ENCODE measurements at regions not wholly inside any gene's neighbourhood (a gene's known extent, or its start where the extent isn't known, plus 50 kb on each side); places are given as distances from the start of the nearest gene placed in this dataset.

DNA sequence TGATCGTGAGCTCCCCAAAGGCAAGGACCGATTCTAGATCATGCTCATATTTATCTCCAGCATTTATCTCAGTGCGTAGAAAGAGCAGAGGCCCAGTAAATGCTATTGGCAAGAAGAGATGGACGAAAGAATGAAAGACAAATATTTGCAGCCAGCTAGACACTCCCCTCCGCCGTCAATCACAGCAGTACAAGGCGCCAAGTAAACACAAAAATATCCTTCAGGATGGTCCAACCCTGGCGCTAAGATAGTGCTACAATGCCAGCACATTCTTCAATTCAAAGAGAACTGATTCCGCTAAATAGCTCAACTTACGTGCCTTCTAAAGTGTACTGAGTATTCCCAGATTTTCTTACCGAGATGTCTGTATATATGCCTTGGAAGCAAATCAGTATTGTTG, 114.5 kb downstream of the DDX53 start:
- no peak for TF ChIP-seq EZH2phosphoT487 (IDR thresholded peaks at IDR 0.05; ENCODE audit: borderline replicate concordance, low read depth, low read length)
- TF ChIP-seq, protein P1, sequence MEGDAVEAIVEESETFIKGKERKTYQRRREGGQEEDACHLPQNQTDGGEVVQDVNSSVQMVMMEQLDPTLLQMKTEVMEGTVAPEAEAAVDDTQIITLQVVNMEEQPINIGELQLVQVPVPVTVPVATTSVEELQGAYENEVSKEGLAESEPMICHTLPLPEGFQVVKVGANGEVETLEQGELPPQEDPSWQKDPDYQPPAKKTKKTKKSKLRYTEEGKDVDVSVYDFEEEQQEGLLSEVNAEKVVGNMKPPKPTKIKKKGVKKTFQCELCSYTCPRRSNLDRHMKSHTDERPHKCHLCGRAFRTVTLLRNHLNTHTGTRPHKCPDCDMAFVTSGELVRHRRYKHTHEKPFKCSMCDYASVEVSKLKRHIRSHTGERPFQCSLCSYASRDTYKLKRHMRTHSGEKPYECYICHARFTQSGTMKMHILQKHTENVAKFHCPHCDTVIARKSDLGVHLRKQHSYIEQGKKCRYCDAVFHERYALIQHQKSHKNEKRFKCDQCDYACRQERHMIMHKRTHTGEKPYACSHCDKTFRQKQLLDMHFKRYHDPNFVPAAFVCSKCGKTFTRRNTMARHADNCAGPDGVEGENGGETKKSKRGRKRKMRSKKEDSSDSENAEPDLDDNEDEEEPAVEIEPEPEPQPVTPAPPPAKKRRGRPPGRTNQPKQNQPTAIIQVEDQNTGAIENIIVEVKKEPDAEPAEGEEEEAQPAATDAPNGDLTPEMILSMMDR (conservative IDR thresholded peaks at IDR 0.05; ENCODE audit: low read length), result no peak
- no peaks in the 10 kb centered on the region for H3K9me2 ChIP-seq (ENCODE audit: insufficient read depth, low read length)
- CTCF ChIA-PET (ENCODE audit: unreplicated experiment), result no interaction called here
- no peaks in the 10 kb centered on the region for H3K36me3 ChIP-seq (ENCODE audit: insufficient read depth, low read length)
- H3K4me3 ChIP-seq (ENCODE audit: low read depth, low read length, poor library complexity, severe bottlenecking), result no peak overlapping the region
- BruUV-seq (replicated peaks), result no TSS peak
- no peaks in the 10 kb centered on the region for H3K79me2 ChIP-seq (ENCODE audit: insufficient read depth, low read depth, low read length)
- intact Hi-C loops (cut with micrococcal nuclease; ENCODE audit: unreplicated experiment), result no loop called here
- H3K27ac ChIP-seq (ENCODE audit: low read depth, low read length, poor library complexity, severe bottlenecking), result no peak overlapping the region
- H4K20me1 ChIP-seq (ENCODE audit: insufficient read depth, low read length), result no peaks in the 10 kb centered on the region
- POLR2A ChIA-PET, result no interaction called here
- DNase-seq (ENCODE audit: low spot score), result no peak
- no peak overlapping the region for H2AFZ ChIP-seq (ENCODE audit: low read length)
- no peaks in the 10 kb centered on the region for H3K9me3 ChIP-seq (ENCODE audit: low read length)
- H3K4me1 ChIP-seq (ENCODE audit: insufficient read depth, low read length, poor library complexity, severe bottlenecking), result no peaks in the 10 kb centered on the region
- no peak overlapping the region for H3K4me2 ChIP-seq (ENCODE audit: low read length)

DNA sequence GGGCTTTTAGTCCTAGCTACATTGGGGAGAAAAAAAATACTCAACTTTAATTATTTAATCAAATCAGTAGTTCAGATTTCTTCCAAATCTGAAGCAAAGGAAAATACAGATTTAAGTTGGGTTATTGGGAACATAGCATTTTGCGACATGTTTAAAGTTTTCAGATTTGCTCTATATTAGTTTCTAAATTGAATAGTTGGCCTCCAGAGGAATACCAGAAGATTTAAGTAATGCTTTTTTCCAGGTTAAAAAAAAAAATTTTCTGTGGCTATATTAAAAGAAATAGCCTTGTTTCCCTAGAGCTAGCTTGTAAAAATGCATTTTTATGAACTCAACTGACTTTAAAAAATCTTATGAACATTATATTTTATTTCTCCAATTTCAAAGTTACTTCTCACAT, 115.9 kb downstream of the DDX53 start:
- no peaks in the 10 kb centered on the region for H3K79me2 ChIP-seq (ENCODE audit: insufficient read depth, low read depth, low read length)
- H3K4me3 ChIP-seq (ENCODE audit: low read depth, low read length, poor library complexity, severe bottlenecking), result no peak overlapping the region
- H4K20me1 ChIP-seq (ENCODE audit: insufficient read depth, low read length), result no peaks in the 10 kb centered on the region
- no peak for DNase-seq (ENCODE audit: low spot score)
- H2AFZ ChIP-seq (ENCODE audit: low read length), result no peak overlapping the region
- H3K9me2 ChIP-seq (ENCODE audit: insufficient read depth, low read length), result no peaks in the 10 kb centered on the region
- CTCF ChIA-PET (ENCODE audit: unreplicated experiment), result no interaction called here
- H3K4me1 ChIP-seq (ENCODE audit: insufficient read depth, low read length, poor library complexity, severe bottlenecking), result no peaks in the 10 kb centered on the region
- H3K27ac ChIP-seq (ENCODE audit: low read depth, low read length, poor library complexity, severe bottlenecking), result no peak overlapping the region
- intact Hi-C loops (cut with micrococcal nuclease; ENCODE audit: unreplicated experiment), result no loop called here
- H3K9me3 ChIP-seq (ENCODE audit: low read length), result no peaks in the 10 kb centered on the region
- TF ChIP-seq, protein P1 (conservative IDR thresholded peaks at IDR 0.05; ENCODE audit: low read length), result no peak
- TF ChIP-seq EZH2phosphoT487 (IDR thresholded peaks at IDR 0.05; ENCODE audit: borderline replicate concordance, low read depth, low read length), result no peak
- no peaks in the 10 kb centered on the region for H3K36me3 ChIP-seq (ENCODE audit: insufficient read depth, low read length)
- POLR2A ChIA-PET, result no interaction called here
- no peak overlapping the region for H3K4me2 ChIP-seq (ENCODE audit: low read length)
- no TSS peak for BruUV-seq (replicated peaks)

DNA sequence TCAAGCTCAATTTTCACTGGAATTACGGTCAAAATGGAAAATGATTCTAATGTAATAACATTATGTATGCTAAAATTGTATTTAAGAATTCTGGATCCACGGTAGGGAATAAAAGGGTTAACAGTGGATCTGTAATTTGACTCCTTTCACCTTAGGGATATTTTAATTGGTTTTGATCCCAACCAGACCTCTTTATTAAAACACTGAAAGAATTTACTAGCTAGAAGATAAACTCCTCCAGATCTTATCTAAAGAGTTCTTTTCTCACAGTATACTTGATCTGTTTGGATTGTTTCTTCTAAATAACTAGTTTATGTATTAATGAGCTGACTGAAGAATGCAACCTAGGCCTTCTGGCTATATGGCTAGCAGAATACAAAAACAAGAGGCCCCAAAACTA, 118.4 kb downstream of the DDX53 start:
- Histone ChIP-seq H3K36me3 (ENCODE audit: insufficient read depth, low read length) (no peaks in the 10 kb centered on the region), H3K9me3 (ENCODE audit: low read length) (no peaks in the 10 kb centered on the region), H3K79me2 (ENCODE audit: insufficient read depth, low read depth, low read length) (no peaks in the 10 kb centered on the region), H4K20me1 (ENCODE audit: insufficient read depth, low read length) (no peaks in the 10 kb centered on the region), H2AFZ (ENCODE audit: low read length) (no peak overlapping the region), H3K4me2 (ENCODE audit: low read length) (no peak overlapping the region), H3K4me3 (ENCODE audit: low read depth, low read length, poor library complexity, severe bottlenecking) (no peak overlapping the region), H3K27ac (ENCODE audit: low read depth, low read length, poor library complexity, severe bottlenecking) (no peak overlapping the region), H3K9me2 (ENCODE audit: insufficient read depth, low read length) (no peaks in the 10 kb centered on the region), H3K4me1 (ENCODE audit: insufficient read depth, low read length, poor library complexity, severe bottlenecking) (no peaks in the 10 kb centered on the region)
- CTCF ChIA-PET (ENCODE audit: unreplicated experiment), result no interaction called here
- intact Hi-C loops (cut with micrococcal nuclease; ENCODE audit: unreplicated experiment), result no loop called here
- BruUV-seq (replicated peaks), result no TSS peak
- POLR2A ChIA-PET, result no interaction called here
- DNase-seq (ENCODE audit: low spot score), result no peak
- TF ChIP-seq, protein P1 (conservative IDR thresholded peaks at IDR 0.05; ENCODE audit: low read length), result no peak
- TF ChIP-seq EZH2phosphoT487 (IDR thresholded peaks at IDR 0.05; ENCODE audit: borderline replicate concordance, low read depth, low read length), result no peak
